GM11168 (cell line): ENCODE measurements at regions not wholly inside any gene's neighbourhood (a gene's known extent, or its start where the extent isn't known, plus 50 kb on each side); places are given as distances from the start of the nearest gene placed in this dataset.
"Not testable (repeated sequence)": the region's sequence is repeated elsewhere in the genome, so short reads cannot be mapped to it uniquely, and the experiment has no call there.

Experiments
- in situ Hi-C: fragments of 300-500 bp; cut with MboI; formaldehyde crosslinking; loops from one replicate; pipeline ENCODE4 v1.12.0; 2022; ENCODE audit warnings: low sequenced_read_pairs; ENCODE audit not compliant: unreplicated experiment

DNA sequence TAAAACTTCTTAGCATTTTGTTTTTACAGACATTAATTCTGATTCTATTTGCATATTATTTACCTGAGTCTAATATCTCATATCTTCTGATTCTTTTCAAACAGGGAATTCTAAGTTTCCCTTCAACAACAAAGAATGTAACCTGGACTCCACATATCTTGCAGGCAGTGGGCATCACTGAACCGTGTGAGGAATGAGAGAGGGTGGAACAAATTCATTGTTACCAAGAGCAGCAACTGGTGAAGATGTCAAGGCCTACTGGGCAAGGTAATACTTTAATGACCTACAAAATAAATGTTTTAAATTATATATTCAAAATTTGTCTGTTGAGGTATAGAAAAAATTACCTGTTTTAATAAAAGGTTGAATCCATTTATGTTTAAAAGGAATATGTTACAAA is 455.3 kb upstream of the TUSC1 start:
- in situ Hi-C loops: no loop called here

DNA sequence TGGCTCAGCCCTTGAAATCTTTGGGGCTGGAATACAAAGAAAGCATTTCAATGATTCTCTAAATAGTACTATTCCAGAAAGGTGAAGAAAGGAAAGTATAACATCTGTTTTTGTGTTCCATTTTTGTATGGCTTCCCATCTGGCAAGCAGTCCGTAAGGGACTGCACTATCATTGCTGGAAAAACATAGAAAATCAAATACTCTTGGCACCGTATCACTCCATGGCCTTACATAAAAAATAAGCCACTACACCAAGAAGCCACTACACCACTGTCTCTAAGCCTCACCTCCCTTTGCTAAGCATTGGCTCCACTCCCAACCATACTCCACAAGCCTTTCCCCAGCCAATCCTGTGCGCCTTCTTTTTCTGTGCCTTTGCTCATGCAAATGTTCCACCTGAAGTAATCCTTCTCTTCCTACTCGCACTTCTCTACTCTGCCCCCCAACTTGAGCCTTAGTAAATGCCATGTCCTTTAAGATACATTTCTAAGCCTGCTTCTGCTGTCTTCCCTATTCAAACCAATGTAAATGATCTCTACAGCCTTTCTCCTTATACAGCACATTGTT is 454.6 kb upstream of the TUSC1 start:
- in situ Hi-C loops: no loop called here

DNA sequence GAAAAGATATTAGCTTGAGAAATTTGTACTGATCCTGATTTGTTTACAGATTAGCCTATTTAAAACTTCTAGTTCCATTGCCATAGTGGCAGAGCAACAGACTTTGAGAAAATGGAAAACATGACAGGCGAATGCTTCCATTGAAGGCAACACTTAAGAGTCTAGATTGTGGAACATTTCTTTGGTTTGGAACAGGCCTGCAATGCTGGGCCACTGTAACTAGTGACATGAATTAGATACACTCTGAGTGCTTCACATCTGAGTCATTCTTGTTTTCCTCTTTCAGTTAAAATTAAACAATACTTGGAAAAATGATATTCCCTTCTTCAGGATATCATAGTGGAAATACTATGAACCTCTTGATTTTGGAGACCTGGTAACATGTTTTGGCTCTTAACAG is 453.6 kb upstream of the TUSC1 start:
- in situ Hi-C loops: no loop called here

DNA sequence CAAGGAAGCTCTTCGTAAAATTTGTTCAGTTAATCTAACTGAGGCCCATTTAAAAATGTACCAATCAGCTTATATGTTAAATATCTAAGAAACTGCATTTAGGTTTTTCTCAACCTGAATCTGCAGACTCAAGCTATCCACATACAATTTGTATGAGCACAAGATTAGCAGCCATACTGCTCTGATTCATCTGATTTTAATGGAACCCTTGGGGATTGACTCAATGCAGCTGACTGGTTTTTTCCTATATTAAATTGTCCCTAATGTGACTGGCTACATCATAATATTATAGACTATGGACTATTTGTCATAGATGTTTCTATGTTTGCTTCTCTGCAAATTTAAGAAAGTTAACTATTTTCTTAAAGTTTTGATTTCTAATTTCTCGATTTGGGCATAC is 451.0 kb upstream of the TUSC1 start:
- in situ Hi-C loops: no loop called here

DNA sequence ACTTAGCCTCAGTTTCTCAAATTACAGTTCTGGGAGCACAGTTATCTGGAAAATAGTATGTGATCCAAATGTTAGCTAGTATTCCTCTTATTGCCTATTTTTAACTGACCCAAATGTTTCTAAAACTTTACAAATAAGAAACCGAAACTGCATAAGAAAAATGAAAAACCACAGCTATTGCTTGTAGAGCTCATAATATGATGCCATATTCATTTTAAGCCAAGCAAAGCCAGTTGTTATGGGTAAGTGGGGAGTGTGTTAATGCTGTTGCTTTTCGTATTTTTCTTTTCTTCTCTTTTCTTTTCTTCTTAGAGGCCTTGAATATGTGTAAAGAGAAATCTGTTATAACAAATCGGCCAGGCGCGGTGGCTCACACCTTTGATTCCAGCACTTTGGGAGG is 447.4 kb upstream of the TUSC1 start:
- in situ Hi-C loops: no loop called here

DNA sequence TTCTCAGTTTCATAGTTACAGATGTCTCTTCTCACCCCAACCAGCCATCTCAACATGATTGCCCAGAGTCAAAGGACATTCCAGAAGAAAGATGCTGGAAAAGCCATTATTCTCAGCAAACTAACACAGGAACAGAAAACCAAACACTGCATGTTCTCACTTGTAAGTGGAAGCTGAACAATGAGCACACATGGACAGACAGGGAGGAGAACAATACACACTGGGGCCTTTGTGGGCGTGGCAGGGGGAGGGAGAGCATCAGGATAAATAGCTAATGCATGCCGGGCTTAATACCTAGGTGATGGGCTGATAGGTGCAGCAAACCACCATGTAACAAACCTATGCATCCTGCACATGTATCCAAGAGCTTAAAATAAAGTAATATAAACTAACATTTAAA is 437.8 kb upstream of the TUSC1 start:
- in situ Hi-C loops: not testable (repeated sequence)

DNA sequence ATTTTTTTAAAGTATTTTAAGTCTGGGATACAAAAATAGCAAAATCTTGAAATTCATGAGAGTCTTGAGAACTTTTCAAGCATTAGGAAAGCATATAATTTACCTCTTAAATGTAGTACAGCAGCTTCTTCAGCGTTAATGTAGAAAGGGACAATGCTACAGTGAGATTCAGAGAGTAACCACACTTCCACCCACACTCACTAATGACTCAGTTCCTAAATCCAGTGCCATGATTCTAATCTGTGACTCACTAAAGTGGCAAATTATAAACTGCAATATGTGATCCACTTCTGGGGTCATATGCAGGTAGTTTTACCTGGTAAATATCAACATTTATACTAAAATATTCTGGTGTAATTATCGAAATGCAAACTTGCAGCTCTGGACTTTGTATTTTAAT is 434.5 kb upstream of the TUSC1 start:
- in situ Hi-C loops: no loop called here

DNA sequence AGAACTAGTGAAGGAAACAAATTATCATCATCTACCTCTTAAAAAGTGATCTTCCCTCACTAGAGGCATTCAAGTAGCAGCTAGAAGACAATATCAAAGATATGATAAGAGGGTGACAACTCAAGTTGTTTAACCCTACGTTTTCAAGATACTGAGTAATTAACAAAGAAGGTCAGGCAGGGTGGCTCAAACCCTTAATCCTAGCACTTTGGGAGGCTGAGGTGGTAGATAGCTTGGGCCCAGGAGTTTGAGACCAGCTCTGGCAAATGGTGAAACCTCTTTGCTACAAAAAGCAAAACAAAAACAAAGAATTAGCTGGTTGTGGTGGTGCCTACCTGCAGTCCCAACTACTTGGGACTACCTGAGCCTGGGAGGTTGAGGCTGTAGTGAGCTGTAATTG is 408.2 kb upstream of the TUSC1 start:
- in situ Hi-C loops: no loop called here

DNA sequence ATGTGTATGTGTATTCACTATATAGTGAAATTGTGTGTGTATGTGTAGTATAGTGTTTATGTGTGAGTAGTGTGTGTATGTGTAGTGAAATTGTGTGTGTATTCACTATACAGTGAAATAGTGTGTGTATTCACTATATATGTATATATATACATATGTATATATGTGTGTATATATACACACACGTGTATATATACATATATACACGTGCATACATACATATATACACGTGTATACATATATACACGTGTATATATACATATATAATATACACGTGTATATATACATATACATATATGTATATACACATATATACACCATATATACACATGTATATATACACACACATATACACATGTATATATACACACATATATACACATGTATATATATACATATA is 403.6 kb upstream of the TUSC1 start:
- in situ Hi-C loops: no loop called here

DNA sequence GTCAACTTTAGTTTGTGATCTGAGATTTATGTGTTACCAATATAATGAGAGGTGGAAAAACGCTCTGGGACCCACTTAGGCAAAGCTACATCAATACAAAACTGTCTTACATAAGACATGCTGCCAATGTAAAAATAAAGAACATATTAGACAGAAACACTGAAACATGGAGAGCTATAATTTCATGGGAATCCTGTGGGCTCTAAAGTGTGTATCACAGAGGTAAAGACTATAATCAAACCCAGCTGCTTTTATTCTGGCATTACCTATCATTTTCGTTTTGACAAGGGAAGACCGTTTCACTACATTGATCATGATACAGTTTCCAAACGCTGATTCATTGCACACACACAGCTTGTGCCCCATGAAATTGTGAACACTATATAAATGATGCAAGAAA is 400.5 kb upstream of the TUSC1 start:
- in situ Hi-C loops: no loop called here

DNA sequence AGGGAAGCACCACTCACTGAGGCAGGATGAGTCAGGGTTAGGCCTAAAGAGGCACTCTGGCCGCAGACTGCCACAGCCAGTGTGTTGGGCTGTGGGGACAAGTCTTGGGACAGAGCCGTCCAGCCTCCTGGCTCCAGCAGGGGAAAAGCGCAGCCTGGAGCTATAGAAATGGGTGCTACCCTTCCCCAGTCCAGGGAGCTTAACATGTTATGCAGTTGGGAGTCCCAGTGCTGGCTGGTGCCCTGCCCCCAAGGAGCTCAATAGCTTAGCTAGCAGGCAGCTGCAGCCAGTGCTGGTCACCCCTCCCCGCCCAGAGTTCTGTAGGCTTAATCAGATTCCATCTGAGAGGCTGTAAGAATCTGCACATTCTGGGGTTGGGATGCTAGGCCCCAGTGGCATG is 399.6 kb upstream of the TUSC1 start:
- in situ Hi-C loops: no loop called here

DNA sequence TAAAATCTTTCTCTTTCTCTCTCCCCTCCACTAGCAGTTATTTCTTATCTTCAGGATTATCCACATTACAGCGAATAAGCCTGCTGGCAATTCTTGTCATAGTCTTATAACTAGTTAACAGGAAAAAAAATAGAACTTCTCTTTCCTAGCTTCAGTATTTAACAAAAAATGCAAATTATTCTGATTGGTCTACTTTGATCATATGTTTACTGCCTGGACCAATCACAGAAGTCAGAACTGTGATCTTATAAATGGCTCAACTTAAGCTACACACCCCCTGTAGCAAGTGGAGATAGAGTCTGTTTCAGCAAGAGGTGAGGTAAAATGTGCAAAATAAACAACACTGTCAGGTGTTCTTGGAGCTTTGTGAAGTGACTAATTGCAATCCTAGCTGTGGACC is 389.4 kb upstream of the TUSC1 start:
- in situ Hi-C loops: no loop called here

DNA sequence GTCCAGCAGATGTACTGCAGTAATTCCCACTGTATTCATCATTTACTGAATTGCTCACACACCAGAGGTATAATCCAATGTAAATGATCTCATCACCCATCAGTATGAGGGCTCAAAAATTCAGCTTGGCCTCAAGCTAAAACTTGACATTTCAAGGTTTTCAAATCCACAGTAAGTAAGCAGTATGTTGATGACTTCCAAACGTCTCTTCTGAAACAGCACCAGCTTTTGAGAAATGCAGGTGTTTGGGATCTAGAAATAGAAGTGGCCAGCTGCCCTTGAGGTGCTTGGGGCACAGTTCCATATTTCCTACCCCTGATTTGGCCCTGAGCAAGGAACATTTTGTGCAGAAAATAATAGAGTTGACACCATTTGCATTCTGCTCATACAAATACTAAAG is 388.0 kb upstream of the TUSC1 start:
- in situ Hi-C loops: no loop called here

DNA sequence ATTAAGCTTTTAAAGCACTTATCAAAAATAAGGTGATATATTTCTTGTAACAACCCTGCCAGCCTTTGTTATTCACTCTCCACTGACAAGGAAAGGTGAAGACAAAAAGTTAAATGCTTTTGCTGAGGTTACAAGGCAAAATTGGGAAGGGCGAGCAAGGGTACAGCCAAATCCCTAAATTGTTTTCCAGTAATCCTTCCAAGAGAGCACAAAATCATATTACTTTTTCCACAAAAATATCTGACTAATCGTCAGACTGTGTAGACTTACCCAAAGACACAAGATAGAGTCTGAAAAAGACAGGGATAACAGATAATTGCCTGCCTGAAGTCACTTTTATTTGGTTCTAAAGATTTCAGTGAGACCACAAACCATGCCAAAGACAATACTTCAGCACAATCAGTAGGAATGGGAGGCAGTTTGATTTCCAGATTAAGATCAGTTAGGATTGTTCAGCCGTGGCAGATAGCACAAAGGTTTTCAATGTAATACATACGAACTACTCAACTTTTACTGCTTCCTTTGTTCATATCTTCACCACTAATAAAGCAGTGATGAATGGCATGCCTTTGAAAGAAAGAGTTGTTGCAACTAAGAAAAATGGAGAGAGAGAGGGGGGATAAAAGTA is 383.8 kb upstream of the TUSC1 start:
- in situ Hi-C loops: no loop called here

DNA sequence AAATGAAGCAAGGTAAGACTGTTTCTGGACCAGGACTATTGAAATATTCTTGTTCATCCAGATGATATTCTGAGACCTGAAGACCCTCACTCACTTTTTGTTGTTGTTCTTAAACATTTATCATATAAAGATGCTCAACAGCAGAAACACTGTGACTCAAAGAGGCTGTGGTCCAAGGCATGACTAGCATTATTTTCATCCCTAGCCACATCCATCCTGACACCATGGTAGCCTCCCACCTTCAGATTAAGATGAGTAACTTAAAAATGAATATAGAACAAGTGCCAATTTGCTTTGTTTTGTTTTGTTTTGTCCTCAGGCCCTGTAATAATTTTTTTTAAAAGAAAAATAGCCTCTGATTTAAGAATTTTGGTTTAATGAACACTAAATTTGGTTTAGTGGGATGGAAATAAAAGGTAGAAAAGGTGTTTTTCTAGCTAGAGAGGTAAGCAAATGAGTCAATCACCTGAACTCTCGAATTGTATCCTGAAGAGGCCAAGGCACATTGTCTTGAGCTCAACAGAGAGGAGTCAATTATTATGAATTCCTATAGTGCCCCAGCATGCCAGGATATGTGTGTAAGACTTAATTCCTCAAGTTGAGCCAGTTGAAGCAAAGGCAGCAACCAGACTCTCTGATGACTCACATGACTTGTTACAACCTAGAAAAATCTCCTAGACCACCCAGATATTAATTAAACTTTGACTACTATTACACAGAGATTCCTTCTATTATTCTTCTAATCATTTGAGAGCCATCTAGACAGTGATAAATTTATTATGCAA is 380.1 kb upstream of the TUSC1 start:
- in situ Hi-C loops: no loop called here

DNA sequence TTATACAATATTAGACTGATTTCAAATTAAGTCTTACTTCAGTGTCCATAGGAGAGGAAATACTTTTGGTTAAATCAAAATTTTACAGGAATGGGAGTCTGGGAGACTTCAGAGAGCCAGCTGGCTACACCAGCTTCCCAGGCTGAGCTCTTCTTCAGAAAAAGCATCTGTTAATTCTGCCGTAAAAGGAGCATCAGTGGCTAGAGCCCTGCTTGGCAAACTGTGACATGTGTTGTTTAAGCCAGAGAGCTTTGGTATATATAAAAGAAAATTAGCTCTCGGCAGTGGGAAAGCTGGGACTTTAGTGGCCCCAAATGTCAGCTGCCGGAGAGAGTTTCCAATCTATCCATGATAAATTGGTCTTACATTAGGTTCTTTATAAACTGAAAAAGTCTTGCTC is 378.8 kb upstream of the TUSC1 start:
- in situ Hi-C loops: no loop called here

DNA sequence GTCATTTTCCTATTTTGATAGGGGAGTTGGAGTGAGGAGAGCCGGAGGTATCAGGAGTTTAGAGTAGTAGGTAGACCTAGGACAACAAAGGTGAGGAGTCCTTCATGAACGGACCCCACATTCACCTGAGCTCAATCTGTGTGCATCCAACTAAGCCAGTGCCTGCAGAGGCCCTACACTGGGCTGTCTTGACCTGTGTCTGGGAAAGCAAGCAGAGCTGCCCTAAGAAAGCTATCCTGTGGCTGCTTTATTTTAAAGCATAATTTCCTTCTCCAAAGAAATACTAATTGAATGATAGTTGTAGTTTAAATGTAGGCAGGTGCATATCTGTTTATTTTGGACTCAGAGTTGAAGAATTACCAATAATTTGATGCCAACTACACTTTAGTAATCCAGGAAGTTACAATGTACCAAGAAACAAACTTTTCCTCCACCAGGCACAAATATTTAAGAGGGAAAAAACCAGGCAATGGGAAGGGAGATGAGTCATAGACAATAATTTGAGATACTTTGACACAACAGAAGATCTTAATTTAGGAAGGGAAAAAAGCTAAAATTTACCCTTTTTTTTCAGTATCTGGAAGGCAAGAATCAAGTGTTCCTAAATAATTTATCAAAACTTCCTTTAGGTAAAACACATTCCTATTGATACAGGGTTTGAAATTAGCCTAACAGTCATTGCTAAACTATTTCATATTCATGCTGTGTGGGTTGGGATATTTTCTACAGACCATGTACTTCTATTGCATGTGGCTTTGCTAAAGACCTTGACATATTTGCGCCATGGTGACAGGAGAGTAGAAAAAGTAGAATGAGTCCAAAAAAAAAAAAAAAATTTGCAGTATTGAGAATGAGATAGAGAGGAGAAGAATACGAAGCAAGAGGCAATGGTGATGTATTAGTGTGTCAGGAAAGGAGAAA is 376.6 kb upstream of the TUSC1 start:
- in situ Hi-C loops: no loop called here

DNA sequence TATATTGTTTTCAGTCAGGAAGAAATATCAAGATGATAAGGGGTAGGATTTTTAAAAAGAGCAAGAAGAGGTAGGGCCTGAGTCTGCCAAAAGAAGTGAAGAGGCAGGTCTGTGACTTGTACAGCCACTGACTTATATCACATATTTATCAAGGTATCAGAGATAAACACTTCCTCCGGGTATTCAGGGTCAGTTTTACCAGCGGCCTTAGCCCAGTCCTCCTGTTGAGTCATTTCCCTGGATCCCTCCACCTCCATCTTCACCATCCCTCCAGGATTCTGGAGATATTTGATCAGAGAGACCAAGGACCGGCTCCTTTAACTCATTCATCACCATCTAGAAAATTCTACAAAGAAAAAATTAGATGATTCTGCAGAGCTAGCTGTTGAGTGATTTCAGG is 375.7 kb upstream of the TUSC1 start:
- in situ Hi-C loops: no loop called here

DNA sequence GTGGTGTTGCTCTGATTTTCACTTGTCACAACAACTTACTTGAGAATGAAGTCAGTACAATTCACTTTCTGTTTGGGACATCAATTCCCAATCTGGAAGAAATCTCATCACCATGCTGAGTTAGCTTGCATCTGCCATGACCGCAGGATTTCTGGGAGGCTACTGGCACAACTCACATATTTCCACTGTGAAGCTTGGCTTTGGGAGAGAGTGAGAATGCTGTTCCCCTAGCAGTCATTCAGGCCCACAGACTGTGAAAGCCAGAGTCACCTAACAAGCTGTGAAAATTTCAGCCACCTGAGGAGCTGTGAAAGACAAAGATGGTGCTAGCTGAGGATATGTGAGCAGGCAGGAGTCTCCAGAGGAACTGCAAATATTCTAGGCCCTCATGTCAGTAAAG is 365.2 kb upstream of the TUSC1 start:
- in situ Hi-C loops: no loop called here

DNA sequence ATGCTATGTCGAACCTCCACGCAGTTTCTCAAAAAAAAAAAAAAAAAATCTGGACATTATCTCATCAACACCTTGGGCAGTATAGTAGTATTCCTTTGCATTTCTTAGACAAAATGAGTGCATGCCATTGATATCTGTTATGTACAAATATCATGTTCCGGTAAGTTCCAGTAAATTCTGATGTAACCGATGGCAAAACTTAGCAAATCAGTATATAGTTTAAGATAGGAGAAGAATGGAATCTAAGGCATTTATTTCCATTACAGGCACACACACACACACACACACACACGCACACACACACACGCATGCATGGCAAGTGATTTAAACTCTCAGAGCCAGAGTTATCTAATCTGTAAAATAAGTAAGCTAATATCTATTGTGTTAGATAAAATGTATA is 356.5 kb upstream of the TUSC1 start:
- in situ Hi-C loops: no loop called here

DNA sequence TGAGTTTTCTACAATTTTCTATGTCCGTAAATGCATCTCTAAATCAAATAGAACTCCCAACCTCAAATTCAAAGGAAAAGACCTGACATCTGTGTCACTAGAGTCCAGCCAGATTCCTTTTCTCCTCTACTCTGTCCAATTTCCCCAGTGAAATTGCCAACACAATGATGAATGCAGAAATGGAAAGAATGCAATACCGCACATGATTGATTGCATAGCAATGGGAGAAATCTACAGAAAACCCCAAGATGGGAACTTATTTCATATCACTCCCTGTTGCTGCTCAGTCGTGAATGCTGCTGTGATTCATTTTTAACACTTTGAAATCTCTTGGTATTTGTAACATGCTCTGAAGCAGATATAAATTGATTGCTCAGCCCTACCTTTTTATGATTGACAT is 355.1 kb upstream of the TUSC1 start:
- in situ Hi-C loops: no loop called here
